COR-L47 (cell line): ENCODE measurements at regions not wholly inside any gene's neighbourhood (a gene's known extent, or its start where the extent isn't known, plus 50 kb on each side); places are given as distances from the start of the nearest gene placed in this dataset.
"Not testable (repeated sequence)": the region's sequence is repeated elsewhere in the genome, so short reads cannot be mapped to it uniquely, and the experiment has no call there.

Experiments used
- DNase-seq: peaks from one replicate; lab custom pipeline; 2025; lab: John Stamatoyannopoulos, UW

- DNase-seq = no peak
Measured at GRCh38 chr12:4822572-4822971, 87.1 kb upstream of the KCNA1 start.

DNA sequence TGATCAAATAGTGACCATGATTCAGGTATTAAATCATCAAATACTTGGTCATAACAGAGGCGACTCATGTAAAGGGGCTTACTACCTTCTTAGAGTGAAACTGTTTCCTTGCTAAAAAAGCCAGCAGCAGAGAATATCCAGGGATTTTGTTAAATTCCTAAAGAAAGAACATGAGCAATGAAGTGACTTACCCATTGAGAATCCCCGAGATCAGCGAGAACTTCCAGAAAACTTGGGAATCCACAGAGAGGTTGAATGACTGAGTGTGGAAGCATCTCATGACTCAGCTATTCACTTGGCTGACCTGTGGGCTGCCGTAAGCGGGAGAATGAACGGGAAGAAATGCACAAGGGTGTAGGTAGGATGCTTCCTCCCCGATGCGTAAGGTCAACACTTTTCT, 85.3 kb upstream of the KCNA1 start:
- no peak for DNase-seq

GRCh38 chr12:4825011-4825858, 84.5 kb upstream of the KCNA1 start:
- no peak for DNase-seq

- DNase-seq = no peak
Measured at GRCh38 chr12:4826909-4827308, 82.8 kb upstream of the KCNA1 start.

GRCh38 chr12:4828176-4828575, 81.5 kb upstream of the KCNA1 start:
- DNase-seq = no peak

- no peak for DNase-seq
Measured at GRCh38 chr12:4829161-4829792, 80.4 kb upstream of the KCNA1 start.

DNA sequence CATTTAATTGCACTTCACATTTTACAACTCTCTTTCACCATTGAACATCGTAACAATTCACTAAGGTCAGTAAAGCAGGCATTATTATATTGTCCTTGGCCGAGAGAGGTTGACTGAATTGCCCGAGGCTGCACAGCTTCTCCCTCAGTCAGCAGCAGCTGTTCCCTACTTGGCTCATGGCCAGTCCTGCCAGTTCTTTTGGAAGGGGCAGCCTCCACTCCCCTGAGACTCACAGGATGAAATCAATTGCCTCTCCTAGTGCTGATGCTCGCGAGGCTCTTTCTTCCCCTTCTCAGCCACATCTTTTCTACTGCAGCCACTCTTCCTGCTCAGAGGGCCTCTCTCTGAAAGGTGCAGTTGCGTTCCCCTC, 79.9 kb upstream of the KCNA1 start:
- no peak for DNase-seq

DNA sequence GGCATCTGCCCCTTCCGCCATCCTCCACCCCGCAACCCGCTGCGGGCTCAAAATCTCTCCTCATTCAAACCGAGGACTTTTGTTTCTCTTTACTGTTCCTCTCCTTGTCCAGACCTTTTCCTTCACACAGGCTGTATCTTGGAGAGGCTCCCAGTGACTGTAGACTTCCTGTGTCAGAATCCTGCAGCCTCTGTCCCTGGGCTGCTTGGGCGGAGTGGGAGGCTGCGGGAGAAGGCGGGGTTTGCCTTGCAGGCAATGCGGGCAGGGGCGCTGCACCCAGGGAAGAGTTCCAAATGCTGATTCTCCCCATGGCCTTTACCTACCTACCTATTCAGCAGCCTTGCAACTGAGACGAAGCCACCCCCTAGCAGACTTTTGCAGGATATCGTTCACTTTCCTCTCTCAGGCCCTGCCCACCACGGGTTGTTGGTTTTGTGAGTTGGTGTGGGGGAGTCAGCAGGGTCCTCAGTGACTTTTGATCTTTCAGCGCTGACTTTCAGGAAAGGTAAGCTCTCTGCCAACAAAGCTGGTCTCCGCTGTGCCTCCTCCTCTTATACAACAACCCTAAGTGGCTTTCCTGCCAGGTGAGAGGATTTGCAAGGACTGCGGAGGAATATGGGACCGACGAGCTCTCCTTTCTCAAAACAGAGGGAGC, 79.0 kb upstream of the KCNA1 start:
- no peak for DNase-seq

DNA sequence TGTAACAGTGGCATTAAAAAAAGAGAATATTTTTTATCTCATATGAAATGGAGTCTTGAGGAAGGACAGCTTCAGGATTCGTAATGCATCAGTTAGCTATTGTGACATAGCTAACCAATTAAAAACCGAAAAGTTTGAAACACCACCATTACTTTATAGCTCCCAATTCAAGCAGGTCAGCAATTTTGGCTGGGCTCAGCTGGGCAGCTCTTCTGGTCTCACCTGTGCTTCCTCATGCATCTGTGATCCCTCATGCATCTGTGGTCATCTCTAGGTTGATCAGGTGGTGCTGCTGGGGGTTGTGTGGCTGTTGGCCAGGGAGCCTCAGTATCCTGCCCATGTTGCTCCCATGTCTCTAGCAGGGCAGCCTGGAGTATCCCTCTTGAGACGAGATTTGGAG, 76.7 kb upstream of the KCNA1 start:
- no peak for DNase-seq

GRCh38 chr12:4833524-4833923, 76.2 kb upstream of the KCNA1 start:
- DNase-seq = no peak

DNA sequence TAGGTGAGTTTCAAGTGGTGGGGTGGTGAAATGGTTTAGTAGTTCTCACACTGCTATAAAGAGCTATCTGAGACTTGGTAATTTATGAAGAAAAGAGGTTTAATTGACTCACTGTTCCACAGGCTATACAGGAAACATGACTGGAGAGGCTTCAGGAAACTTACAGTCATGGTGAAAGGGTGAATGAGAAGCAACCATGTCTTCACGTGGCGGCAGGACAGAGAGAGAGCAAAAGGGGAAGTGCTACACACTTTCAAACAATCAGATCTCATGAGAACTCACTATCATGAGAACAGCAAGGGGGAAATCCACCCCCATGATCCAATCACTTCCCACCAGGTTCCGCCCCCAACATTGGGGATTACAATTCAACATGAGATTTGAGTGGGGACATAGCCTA, 67.3 kb upstream of the KCNA1 start:
- DNase-seq = not testable (repeated sequence)

DNA sequence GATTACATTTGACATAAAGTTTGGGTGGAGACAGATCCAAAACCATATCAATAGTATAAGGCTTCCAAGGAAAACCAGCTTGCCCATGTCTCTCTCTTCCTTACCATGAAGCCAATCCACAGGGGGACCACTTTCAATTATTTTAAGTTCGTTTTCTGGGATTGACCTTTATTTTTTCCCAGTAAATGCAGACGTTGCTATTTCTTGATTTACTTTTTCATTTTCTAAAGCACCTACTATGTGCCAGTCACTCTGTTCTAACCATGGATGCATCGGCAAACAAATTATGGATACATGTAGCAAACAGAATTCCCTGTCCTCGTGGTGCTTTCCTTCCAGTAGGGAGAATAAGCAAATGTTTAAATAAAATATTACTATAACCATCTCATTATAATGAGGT, 65.8 kb upstream of the KCNA1 start:
- DNase-seq = no peak

GRCh38 chr12:4847713-4848112, 62.0 kb upstream of the KCNA1 start:
- DNase-seq = no peak

DNA sequence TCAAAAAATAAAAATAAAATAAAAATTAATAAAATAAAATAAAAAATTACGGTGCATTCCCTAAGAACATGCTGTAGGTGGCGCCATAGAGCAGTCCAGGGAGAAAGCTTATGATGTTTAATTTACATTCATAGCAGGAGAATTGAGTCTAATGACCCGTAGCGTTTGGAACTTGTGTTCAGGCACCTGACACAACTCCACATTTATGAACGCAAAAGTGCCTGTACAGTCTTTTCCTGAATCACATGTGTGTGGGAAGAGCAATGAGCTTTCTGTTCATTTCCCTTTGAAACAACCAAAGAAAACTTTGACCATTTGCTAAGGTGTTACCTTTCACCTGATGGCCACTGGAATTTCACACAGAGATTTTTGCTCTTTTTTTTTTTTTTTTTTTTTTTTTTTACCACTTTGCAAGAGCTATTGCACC, 60.6 kb upstream of the KCNA1 start:
- no peak for DNase-seq

GRCh38 chr12:4849795-4850345, 59.8 kb upstream of the KCNA1 start:
- no peak for DNase-seq

GRCh38 chr12:4850857-4851380, 58.8 kb upstream of the KCNA1 start:
- DNase-seq = no peak

- DNase-seq = no peak
Measured at GRCh38 chr12:4852308-4852707, 57.4 kb upstream of the KCNA1 start.

DNA sequence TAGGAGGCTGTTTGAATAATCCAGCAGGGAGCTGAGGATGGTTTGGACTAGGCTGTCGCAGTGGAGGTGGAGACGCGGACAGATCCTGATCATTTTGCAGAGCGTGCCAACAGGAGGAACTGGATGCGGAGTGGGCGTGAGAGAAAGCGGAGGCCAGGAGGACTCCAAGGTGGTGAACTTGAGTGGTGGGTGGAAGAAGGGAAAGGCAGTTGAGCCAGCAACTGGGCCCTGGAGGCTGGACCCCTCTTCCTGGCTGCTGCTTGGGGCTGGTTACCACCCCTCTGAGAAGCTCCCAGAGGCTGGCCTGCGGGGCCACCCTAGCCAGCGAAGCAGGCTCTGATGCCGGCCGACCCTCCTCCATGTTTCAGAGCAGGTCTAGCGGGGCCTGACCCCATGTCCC, 56.8 kb upstream of the KCNA1 start:
- no peak for DNase-seq

GRCh38 chr12:4855121-4855924, 54.4 kb upstream of the KCNA1 start:
- DNase-seq = peak; percentile 39

DNA sequence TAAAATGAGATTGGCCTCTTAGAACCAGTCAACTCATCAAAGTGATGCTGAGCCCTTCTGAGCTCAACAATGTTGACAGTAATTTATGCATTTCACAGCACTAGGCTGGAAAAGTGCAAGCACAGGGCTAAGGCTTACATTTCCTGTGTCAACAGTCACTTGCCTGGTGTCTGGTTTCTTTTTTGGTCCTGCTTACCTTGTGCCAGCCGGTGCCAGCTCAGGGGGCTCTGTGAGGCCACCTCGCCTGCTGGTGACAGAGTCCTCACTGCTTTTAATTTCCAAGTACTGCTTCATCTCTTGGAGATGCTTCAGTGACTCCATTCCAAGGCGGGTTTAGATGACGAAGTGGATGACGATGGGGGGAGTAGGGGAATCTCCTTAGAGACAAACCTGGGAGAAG, 53.1 kb upstream of the KCNA1 start:
- no peak for DNase-seq

GRCh38 chr12:4857472-4858291, 52.0 kb upstream of the KCNA1 start:
- peak; percentile 64 for DNase-seq
